ENCODE measurements at regions not wholly inside any gene's neighbourhood (a gene's known extent, or its start where the extent isn't known, plus 50 kb on each side); places are given as distances from the start of the nearest gene placed in this dataset.

DNA sequence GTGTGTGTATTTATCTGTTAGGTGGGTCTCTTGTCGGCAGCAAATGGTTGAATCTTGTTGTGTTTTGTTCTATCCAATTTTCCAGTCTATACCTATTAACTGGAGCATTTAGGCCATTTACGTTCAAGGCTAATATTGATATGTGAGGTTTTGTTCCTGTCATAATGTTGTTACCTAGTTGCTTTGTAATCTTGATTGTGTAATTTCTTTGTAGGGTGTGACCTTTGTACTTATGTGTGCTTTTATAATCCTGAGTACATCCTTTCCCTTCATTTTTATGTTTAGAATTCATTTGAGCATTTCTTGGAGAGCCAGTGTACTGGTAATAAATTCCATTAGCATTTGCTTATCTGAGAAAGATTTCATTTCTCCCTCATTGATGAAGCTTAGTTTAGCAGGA lies 83.0 kb upstream of the MIR17HG start:
- 90 to 91% methylated on average over 2 of the region's 2 CpGs for WGBS, 2 donors
- Histone ChIP-seq H3K4me1 (no peaks in the 10 kb centered on the region), H3K4me3 (no peak overlapping the region), H3K36me3 (no peaks in the 10 kb centered on the region), H3K27me3 (no peaks in the 10 kb centered on the region), H3K9me3 (peaks cover 0 to 25% (median 0%) of the 10 kb centered on the region in 11 donors), H3K27ac (no peak overlapping the region)
- DNase-seq = no peak
- intact Hi-C loops (cut with DNase I) = no loop called here
- no peak for TF ChIP-seq CTCF (IDR thresholded peaks at IDR 0.05)
- no peak for ATAC-seq

GRCh38 chr13:91269237-91269636 lies 78.2 kb upstream of the MIR17HG start:
- no peaks in the 10 kb centered on the region for H3K27me3 ChIP-seq
- no peaks in the 10 kb centered on the region for H3K4me1 ChIP-seq
- H3K36me3 ChIP-seq = no peaks in the 10 kb centered on the region
- H3K27ac ChIP-seq = no peak overlapping the region
- 90 to 97% methylated on average over 1 of the region's 1 CpG for WGBS, 2 donors
- intact Hi-C loops (cut with DNase I) = no loop called here
- H3K4me3 ChIP-seq = no peak overlapping the region
- ATAC-seq (no peak), DNase-seq (no peak)
- TF ChIP-seq CTCF (IDR thresholded peaks at IDR 0.05) = no peak
- peaks cover 0 to 17% (median 0%) of the 10 kb centered on the region in 11 donors for H3K9me3 ChIP-seq

GRCh38 chr13:91270031-91270430 lies 77.5 kb upstream of the MIR17HG start:
- no peaks in the 10 kb centered on the region for H3K4me1 ChIP-seq
- H3K9me3 ChIP-seq = peaks cover 0 to 9% (median 0%) of the 10 kb centered on the region in 11 donors
- H3K27me3 ChIP-seq = no peaks in the 10 kb centered on the region
- H3K36me3 ChIP-seq = no peaks in the 10 kb centered on the region
- H3K4me3 ChIP-seq = no peak overlapping the region
- DNase-seq (no peak), ATAC-seq (no peak)
- TF ChIP-seq CTCF (IDR thresholded peaks at IDR 0.05) = no peak
- WGBS, 2 donors = 45 to 48% methylated on average over 3 of the region's 3 CpGs
- intact Hi-C loops (cut with DNase I) = no loop called here
- no peak overlapping the region for H3K27ac ChIP-seq

DNA sequence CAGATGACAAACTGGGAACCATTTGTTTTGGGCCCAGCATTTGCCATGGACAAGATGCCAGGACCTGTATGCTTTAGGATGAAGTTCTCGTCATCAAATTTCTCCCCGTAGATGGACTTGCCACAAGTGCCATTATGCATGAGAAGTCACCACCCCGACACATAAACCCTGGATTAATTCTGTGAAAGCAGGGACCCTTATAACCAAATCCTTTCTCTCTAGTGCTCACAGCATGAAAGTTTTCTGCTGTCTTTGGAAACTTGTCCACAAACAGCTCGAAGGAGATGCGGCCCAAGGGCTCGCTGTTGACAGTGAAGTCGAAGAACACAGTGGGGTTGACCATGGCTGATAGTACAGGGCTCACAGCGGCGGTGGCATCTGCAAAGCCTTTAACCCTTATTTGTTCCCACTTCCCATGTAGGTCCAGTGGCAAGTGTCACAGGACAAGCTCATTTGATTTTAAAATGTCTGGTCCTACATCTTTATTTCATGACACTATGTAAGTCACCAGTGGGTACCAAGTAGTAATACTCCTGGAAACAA lies 75.2 kb upstream of the MIR17HG start:
- TF ChIP-seq CTCF (IDR thresholded peaks at IDR 0.05) = no peak
- DNase-seq (no peak), ATAC-seq (no peak)
- H3K36me3 ChIP-seq = no peaks in the 10 kb centered on the region
- 92% methylated on average over 9 of the region's 9 CpGs for WGBS, 2 donors
- H3K4me3 ChIP-seq = no peak overlapping the region
- H3K27me3 ChIP-seq = no peaks in the 10 kb centered on the region
- no peaks in the 10 kb centered on the region for H3K4me1 ChIP-seq
- H3K9me3 ChIP-seq = peaks cover 0 to 7% (median 0%) of the 10 kb centered on the region in 11 donors
- intact Hi-C loops (cut with DNase I) = no loop called here
- H3K27ac ChIP-seq = no peak overlapping the region

Measured in heart right ventricle (tissue), 16 donors.